ENCODE measurements at regions not wholly inside any gene's neighbourhood (a gene's known extent, or its start where the extent isn't known, plus 50 kb on each side); places are given as distances from the start of the nearest gene placed in this dataset.
A peak's percentile ranks its signal among the peaks of the same experiment; 100 is the strongest.
"Not testable (repeated sequence)": the region's sequence is repeated elsewhere in the genome, so short reads cannot be mapped to it uniquely, and the experiment has no call there.

- DNase-seq, result no peak
Measured at GRCh38 chr6:152811785-152812184, 61.2 kb downstream of the VIP start.

GRCh38 chr6:152815230-152815872 is 64.8 kb downstream of the VIP start:
- no peak for DNase-seq

GRCh38 chr6:152816055-152816454 is 65.5 kb downstream of the VIP start:
- DNase-seq, result no peak

- DNase-seq, result no peak
Measured at GRCh38 chr6:152821525-152821924, 70.9 kb downstream of the VIP start.

- DNase-seq, result no peak
Measured at GRCh38 chr6:152824666-152825065, 74.1 kb downstream of the VIP start.

GRCh38 chr6:152828431-152828830 is 77.8 kb downstream of the VIP start:
- DNase-seq, result no peak

- DNase-seq, result not testable (repeated sequence)
Measured at GRCh38 chr6:152834366-152834765, 83.8 kb downstream of the VIP start.

- DNase-seq, result no peak
Measured at GRCh38 chr6:152836523-152836922, 85.9 kb downstream of the VIP start.

GRCh38 chr6:152845421-152845820 is 94.8 kb downstream of the VIP start:
- no peak for DNase-seq

GRCh38 chr6:152846825-152847224 is 96.2 kb downstream of the VIP start:
- no peak for DNase-seq

GRCh38 chr6:152848919-152849318 is 98.3 kb downstream of the VIP start:
- DNase-seq, result no peak

- no peak for DNase-seq
Measured at GRCh38 chr6:152854086-152854795, 103.6 kb downstream of the VIP start.

- DNase-seq, result no peak
Measured at GRCh38 chr6:152858141-152858540, 107.5 kb downstream of the VIP start.

GRCh38 chr6:152859225-152859624 is 108.6 kb downstream of the VIP start:
- no peak for DNase-seq

- DNase-seq, result peak in 1 of 2 donors; percentile 22
Measured at GRCh38 chr6:152863618-152864326, 113.2 kb downstream of the VIP start.

- DNase-seq, result no peak
Measured at GRCh38 chr6:152874267-152874666, 108.6 kb downstream of the FBXO5 start.

GRCh38 chr6:152874846-152875568 is 107.8 kb downstream of the FBXO5 start:
- DNase-seq, result no peak

GRCh38 chr6:152879681-152880080 is 103.2 kb downstream of the FBXO5 start:
- no peak for DNase-seq

GRCh38 chr6:152893187-152893586 is 89.7 kb downstream of the FBXO5 start:
- no peak for DNase-seq

GRCh38 chr6:152896923-152897322 is 85.9 kb downstream of the FBXO5 start:
- no peak for DNase-seq

- DNase-seq, result peak in 1 of 2 donors; percentile 50
Measured at GRCh38 chr6:152897807-152898399, 84.9 kb downstream of the FBXO5 start.

- DNase-seq, result no peak
Measured at GRCh38 chr6:152904678-152905077, 78.2 kb downstream of the FBXO5 start.
